HG03432 (cell line): ENCODE measurements at regions not wholly inside any gene's neighbourhood (a gene's known extent, or its start where the extent isn't known, plus 50 kb on each side); places are given as distances from the start of the nearest gene placed in this dataset.

Source experiments
- ATAC-seq: cut with Tn5 transposase; IDR thresholded peaks from one replicate; pipeline ENCODE4 v1.9.1; 2021; ENCODE audit warnings: mild to moderate bottlenecking, moderate library complexity; ENCODE audit not compliant: unreplicated experiment

DNA sequence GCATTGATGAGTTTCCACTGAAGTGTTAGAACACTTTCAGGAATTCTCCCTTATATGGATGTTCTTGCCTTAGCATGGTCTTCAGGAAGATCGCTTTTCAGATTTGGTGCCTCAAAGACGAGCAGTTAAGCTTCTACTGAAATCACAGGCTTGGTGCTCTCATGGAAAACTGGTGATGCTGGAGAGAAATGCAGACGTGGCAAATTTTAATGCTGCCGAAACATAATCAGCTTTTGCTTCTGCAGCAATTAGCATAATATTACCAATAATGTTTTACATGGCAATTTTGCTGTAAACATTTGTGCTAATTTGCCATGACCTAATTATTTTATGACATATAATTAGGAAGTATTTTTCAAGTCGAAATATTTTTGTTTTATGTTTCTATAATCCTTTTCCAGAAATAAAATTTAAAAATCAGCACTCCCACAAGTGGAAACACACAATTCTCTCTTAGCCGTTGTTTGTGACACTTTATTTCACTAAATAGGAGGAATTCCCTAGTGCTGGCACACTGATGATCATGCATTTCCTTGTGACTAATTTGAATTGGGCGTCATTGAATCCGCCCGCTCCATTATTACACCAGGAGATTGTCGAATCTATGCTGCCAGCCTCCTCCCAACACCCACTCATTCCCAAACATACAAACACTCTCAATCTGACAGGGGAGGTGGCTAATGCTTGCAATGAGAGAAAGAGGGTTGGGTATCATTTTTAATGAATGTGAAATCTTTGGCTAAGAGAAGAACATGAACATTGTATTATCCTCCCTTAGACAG lies 506.8 kb upstream of the PPP2R3A start:
- ATAC-seq: no peak

DNA sequence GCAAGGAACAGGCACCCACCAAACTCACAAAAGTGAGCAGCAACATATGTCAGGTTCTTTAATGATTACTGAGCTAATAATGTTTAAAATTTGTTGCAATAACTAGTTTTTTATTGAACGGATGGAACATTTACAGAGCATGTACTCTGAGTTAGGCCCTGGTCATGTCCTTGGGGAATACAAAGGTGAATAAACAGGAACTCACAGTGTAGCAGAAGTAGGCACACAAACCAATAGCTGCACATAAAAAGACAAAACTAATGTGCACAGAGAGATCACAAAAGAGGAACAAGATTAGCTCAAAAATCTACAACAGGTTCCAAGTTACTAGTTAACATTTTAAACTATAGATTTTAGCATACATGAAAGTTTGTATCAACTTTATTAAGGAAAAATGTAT lies 505.3 kb upstream of the PPP2R3A start:
- ATAC-seq: no peak

DNA sequence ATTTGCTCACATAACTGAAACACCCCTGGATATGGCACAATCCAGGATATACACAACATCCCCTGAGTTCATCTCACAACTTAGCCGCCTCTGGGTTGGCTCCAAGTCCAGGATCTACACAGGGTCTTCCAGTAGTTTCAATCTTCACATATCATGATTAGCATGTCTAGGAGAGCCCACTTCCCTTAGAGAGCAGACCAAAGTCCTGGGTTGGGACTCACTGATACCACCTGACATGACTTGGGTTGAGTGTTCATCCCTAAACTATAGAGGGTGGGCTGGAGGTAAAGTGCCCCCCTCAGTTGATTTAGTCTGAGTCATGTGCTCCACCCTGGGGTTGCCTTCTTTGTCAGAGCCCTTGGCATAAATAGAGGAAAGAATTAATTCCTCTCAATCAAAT lies 493.6 kb upstream of the PPP2R3A start:
- no peak for ATAC-seq

DNA sequence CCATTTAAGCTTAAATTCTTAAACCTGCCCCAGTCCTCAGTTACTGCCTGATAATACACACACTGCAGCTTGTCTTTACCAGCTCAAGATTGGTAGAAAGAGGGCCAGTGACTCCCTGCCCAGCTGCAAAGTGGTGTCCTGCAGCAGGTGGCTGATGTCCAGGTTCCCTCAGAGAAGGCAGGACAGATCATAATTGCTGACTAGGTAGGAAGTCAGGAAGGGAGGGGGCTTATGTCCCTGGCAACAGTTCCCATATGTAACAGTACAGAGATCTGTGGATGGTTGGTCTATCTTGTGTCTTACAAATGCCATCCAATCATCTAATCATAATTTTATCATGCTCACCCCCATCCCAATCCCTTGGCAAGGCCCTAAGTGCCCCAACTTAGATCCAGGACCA lies 492.1 kb upstream of the PPP2R3A start:
- no peak for ATAC-seq

DNA sequence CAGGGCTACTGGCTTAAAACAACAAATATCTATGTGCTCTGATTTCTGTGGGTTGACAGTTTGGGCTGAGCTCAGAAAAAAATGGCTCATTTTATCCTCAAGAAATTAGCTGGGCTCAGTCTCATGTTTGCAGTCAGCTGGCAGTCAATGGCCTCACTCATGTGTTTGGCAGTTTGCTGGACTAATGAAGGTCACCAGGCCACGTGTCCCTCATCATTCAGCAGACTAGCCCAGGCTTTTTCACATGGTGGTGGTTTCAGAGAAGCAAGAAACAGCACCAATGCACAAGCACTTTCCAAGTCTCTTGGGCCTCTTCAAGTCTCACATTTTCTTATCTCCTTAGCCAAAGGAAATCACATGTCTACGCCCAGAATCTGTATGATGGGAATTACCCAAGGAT lies 478.3 kb upstream of the PPP2R3A start:
- no peak for ATAC-seq

DNA sequence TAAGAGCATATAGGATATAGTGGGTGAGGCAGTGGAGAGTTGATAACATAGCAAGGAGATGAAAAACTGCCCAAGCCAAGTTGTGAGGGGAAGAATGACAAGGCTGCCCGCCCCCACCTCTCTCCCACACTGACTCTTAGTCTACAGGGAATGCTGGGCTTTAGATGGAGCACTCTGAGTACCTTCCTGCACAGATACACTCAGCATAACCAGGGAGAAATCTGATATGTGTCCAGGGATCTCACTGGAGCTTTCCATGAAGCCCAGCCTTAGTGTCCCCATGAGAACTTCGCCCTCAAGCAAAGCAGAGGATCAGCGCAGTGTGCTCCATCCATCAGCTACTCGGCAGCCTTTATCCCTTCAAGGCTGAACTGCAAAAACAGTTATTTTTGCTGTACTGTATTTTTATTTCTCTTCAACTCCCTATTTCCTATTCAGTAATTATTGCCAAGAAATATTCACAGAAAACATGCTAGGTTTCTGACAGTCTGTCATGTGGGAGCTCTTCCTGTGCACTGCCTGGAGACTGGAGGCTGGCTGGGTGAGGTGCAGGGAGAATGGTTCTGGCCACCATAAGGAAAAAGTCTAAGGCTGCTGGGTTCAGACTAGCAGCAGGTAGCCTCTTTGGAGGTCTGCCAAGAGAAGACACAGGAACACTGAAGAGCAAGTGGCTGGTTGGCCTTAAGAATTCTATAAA lies 475.2 kb upstream of the PPP2R3A start:
- ATAC-seq: no peak

DNA sequence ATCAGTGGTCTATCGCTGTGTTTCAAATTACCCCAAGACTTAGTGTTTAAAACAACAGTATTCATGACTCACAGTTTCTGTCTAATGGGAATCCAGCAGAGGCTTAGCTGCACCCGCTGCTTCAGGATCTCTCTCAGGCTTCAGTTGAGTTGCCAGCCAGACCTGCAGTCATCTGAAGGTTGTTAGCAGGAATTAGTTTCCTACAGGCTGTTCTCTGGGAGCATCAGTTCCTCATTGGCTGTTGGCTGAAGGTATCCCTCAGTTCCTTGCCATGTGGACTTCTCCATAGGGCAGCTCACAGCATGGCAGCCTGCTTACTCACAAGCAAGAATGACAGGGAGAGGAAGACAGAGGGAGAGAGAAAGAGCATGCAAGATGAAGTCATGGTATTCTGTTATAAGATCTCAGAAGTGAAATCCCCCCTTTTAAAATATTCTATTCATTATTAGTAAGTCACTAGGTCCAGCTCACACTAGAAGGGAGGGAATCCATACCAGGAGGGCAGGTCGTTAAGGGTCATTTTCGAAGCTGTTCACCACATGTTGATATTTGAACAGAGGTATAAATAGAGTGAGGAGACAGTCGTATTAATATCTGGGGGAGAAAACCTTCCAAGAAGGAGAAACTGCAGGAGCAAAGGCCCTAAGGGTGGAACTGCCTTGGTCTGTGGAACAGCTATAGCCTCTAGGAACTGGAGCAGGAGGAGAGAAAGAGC lies 473.9 kb upstream of the PPP2R3A start:
- ATAC-seq: no peak

DNA sequence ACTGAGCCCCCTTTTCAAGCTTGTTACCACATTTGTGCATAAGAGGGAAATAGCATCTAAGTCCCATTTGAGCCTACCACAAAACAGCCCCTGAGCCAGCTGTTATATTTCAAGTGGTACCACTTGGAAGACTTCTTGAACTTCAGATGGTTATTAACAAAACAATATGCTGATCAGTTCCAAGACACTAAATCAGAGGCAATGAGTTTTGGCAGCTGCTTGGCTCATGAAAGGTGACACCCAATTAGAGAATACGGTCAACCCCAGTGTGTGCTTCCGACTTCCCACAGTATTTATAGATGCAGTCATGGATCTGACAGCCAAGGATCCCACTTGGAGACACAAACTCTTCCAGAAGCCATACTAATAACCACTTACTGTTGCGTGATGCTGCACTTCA lies 469.6 kb upstream of the PPP2R3A start:
- ATAC-seq: no peak

DNA sequence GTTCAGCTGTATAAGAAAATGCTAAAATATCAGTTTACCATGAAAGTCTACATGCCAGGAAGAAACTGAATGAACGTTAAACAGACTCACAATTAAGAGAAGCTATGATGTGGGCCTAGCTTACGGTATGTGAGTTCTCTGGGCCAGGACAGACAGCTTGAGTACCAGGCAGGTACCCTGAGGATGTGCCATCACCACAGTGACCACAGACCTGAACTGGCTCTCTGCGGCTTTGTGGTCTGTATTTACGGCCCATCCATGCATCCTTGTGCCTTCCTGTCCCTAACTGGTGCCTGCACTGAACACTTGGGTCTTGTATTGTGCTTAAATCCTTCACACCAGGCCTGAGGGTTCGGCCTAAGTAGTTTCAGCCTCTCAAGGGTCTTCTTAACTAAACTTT lies 467.5 kb upstream of the PPP2R3A start:
- ATAC-seq: no peak

DNA sequence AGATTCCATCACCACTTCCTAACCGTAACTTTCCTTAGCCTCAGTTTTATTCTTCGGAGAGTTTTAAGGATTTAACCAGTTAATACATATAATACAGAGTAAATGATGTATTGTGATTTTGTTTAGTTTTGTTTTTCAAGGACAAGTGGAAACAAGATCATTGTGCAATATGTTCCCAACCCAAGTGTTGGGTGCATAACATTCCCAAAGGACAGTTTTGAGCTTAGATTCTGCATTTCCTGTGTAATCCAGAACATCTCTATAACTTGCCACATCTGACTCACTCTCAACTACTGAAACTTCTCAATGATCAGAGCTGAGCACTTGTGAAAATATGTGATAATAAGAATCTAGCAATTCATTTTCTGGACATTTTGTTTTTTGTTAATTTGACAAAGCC lies 466.1 kb upstream of the PPP2R3A start:
- ATAC-seq: no peak

DNA sequence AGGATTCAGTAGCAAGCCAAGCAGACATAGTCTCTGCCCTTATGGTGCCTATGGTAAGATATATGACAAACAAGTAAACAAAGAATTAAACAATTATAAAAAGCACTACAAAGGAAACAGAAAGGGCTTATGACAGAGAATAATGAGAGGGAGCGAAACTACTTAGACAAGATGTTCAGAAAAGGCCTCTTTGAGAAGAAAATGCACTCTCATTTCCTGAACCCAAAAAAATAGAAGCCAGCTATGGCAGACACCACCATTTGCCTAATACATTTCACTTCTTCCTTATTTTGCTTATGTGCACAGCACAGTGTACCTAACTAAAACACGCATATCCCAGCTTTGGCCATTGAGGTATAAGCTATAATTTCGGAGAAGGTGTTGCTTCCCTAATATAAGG lies 465.5 kb upstream of the PPP2R3A start:
- no peak for ATAC-seq

DNA sequence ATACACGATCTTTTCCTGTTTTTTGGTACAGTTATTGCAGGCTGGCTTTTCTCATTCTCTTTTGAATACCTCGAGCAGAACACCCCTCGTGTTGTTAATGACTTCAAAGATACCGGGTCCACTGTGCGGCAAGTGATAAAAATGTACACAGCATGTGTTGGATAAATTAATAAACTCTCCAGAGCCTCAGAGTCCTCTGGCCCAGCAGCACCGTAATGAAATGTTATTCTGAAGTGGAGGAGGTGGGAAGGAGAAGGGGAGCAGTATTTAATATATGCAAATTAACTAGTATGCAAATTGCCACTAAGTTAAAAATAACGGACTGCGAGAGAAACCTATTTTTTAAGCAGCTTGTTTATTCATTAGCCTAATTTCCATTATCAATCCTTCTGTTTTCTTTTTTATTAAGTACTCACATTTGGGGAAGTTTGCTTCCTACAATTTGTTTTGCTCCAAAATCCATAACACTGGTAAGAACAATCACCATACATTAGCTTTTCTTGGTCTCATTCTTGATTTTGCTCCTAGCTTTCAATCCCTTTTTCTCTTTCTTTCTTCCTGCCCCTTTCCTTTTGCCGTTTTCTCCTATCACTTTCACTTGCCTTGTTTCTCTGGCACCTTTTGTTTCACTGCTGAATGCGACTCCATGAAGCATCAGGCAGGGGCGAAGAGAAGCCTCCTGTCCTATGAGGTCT lies 462.3 kb upstream of the PPP2R3A start:
- no peak for ATAC-seq

DNA sequence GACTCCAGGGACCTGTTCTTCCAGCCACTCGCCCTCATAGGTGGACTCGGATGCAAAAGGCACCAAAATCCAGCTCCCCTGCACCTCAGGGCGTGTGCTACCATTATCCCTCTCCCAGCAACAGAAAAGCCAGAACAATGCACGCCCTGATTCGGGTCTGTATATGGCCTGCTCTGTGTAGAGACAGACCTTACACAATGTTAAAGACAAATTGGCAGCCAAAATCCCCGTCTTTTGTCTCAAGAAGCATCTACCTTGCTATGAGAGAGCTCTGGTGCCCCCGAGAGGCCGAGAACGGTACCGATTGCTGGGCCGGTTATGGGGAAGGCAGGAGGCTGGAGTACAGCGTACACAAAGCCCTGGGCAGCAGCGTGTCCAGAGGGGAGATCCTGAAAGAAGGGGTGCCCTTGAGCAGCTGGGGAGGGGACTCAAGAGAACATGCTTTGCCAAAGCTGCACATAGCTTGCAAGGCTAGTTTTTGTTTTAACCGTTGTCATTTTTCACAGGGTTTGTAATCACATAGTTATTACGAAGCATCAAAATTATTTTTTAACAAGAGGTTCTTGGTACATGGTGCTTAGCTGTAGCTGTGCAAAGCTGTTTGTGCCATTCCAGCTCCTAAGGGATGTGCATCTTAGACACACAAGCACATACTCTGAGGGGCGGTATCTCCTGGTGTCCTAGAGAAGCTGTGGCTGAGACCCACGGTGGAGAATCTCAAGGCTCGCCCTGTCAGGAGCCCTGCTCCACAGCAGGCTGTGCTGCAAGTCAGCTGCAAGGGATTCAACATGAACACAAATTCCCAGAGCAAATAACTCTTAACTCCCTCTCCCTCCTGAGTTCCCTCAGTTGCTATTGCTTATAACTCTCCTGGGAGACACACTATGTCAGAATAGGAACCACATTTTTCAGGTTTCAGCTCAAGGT lies 461.5 kb upstream of the PPP2R3A start:
- peak; percentile 67 for ATAC-seq

DNA sequence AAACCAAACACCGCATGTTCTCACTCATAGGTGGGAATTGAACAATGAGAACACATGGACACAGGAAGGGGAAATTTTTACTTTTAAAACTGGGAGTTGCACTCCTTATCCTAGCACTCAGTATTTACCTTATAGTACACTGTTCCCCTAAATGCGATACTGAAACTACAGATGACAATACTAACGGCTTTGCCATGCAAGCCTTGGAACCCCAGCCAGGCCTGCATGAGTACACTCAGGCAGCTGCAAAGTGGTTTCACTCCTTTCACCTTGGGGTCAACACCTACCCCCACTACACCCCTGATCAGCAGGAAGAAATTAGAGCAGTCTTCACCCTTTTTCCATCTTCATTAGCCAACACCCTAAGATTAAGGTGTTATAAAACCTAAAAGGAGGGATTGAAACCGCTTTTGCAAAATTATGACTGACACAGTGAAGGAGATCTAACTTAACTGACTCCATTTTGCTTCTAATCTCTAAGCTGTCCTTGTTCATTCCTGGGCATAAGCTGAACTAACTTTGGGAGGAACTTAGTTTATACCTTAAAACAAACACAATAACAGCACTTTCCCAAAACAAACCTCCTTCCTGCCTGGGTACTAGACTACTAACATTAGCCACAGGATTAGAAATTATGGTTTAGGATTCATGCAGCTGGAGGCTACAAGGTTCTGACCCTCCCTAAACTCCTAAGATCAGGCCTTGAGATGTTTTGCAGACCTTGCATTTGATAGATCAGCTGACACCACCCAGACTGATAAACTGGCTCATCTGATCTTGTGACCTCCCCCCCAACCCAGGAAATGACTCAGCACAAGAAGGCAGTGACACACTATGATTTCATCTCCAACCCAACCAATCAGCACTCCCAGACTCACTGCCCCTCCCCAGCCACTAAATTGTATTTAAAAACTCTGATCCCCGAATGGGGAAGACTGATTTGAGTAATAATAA lies 452.1 kb upstream of the PPP2R3A start:
- ATAC-seq: no peak

DNA sequence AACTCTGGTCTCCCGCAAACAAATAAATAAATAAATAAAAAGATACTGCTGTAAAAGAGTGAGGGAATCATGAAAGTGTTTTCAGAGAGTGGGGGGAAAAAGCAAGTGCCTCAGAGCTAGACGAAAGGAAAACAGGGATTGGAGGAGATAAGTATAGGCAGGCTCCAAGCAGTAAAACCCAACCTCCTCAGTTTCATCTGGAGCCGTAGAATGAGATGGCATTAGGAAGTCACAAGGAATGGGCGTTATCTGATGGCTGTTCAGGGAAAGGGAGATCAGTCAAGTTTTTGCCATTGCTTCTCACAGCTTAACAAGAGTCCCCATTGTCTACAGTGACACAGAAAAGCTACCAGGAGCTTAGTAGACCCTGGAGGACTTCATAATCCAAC lies 451.5 kb upstream of the PPP2R3A start:
- no peak for ATAC-seq

DNA sequence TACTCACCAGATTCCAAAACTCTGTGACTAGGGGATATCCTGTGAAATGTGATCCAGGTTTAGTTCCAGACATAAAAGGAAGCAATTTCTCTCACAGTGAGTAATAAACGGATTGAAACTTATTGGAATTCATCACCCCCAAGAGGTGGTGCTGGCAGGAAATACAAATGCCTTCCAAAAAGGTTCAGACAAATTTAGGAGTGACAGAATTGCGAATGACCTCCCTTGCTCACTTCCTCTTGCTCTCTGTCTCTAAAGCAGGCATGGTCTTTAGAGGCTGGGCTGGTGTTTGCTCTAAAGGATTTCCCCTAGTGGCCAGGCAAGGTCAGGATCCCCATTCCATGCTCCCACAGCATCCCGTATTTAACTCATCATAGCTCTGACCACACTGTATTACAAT lies 449.4 kb upstream of the PPP2R3A start:
- no peak for ATAC-seq

DNA sequence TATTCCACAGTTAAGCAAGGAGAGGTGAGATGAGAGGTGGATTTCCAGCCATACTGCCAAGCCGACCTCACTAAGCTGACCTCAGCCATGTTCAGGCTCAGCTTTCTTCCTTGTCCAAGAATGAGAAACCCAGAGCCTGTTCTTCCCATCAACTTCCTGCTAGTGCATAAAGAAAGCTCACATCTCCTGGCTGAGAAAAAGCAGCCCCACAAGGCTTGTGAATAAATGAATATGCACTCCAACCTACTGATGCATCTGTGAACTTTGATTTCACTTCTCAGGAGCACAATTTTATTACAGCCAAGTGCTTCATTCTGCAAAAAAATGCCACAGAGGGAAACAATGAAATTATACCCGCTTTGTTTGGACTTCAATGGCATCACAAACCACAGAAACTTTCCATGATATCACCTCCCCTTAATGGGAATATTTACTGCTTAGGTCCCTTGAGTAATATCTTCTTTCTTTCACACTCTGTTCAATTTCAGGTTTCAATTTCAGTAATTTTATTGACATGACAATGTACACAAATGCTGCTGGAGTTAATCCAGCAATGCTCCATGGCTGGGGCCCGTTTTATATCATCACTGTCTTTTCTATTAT lies 437.0 kb upstream of the PPP2R3A start:
- ATAC-seq: no peak

DNA sequence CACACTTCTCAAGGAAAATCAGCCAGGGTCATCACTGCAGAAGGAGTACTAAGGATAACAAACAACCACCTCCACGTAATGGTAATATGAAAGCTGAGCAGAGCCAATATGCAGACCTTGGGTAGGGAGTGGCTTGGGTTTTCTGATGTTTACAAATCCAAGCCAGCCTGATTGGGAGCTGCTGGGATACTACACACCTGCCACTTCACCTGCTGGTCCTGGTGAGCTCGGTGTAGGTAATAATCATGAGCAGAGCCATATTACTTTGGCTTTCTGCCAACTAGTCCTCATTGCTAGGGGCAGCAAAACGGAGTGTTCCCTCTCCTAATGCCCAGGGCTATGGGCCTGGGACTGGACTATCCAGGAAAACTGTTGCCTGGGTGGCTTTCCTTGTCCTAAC lies 433.5 kb upstream of the PPP2R3A start:
- no peak for ATAC-seq

DNA sequence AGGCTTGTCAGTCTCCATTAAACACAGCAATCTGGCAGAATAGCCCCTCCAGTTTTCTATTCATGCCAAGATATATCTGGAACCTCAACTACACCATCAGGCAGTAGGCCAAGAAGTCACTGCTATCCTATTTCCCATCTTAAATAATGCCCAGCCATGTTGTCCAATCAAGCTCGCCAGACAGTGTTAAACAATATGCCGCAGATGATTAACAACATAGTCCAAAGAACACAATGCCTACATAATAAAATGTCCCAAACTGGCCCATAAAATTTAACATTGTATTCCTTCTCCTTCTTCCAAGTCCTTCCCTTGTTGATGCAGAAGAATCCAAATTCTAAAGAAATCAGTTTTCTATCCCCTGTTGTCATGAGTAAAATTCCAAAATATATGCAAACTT lies 427.4 kb upstream of the PPP2R3A start:
- no peak for ATAC-seq
